ENCODE measurements at regions not wholly inside any gene's neighbourhood (a gene's known extent, or its start where the extent isn't known, plus 50 kb on each side); places are given as distances from the start of the nearest gene placed in this dataset.

GRCh38 chr19:7421941-7422744, 66.7 kb downstream of the PEX11G start:
- no peak for TF ChIP-seq EZH2 (IDR thresholded peaks at IDR 0.05; ENCODE audit: insufficient read depth, poor library complexity, severe bottlenecking)
- TF ChIP-seq EZH2phosphoT487 (IDR thresholded peaks at IDR 0.05; ENCODE audit: insufficient read depth, low read depth): no peak

All from GM23248 (cell line).